CD4-positive, alpha-beta memory T cell (primary cell): ENCODE measurements at regions not wholly inside any gene's neighbourhood (a gene's known extent, or its start where the extent isn't known, plus 50 kb on each side); places are given as distances from the start of the nearest gene placed in this dataset.

ENCODE experiments used
- CTCF ChIA-PET: fragments of 350-600 bp; sonication (Branson Sonifier 250); formaldehyde crosslinking; loops from one replicate; lab custom pipeline; 2021; ENCODE audit warnings: inconsistent platforms; ENCODE audit not compliant: partially characterized antibody; lab: Charles Lee
- POLR2A ChIA-PET: fragments of 350-600 bp; sonication (Branson Sonifier 250); formaldehyde crosslinking; loops from one replicate; lab custom pipeline; 2021; ENCODE audit not compliant: partially characterized antibody; lab: Charles Lee
- DNase-seq, 5 donors: peaks; one replicate each; pipeline versions ENCODE4 v3.0.0 to v3.0.0-alpha.2; 2020 to 2022; ENCODE audit warnings: mixed read lengths in 1 of 5
- H3K27ac ChIP-seq: one replicate; pipeline ENCODE4 v1.7.0; 2013; ENCODE audit warnings: low read depth, low read length
- H3K27me3 ChIP-seq: 2 replicates; pipeline ENCODE4 v1.7.0; 2013; ENCODE audit warnings: mild to moderate bottlenecking, low read length, moderate library complexity; ENCODE audit not compliant: insufficient read depth
- H3K36me3 ChIP-seq: 2 replicates; pipeline ENCODE4 v1.7.0; 2013; ENCODE audit warnings: mild to moderate bottlenecking, low read length, moderate library complexity; ENCODE audit not compliant: insufficient read depth
- H3K4me1 ChIP-seq: 2 replicates; pipeline ENCODE4 v1.7.0; 2013; ENCODE audit warnings: mild to moderate bottlenecking, low read length, moderate library complexity; ENCODE audit not compliant: insufficient read depth
- H3K4me3 ChIP-seq, 2 donors: one replicate each; pipeline ENCODE4 v1.7.0; 2013; ENCODE audit warnings: low read length in 2 of 2, mild to moderate bottlenecking in 1 of 2
- H3K9me3 ChIP-seq, 2 donors: one replicate each; pipeline ENCODE4 v1.7.0; 2013; ENCODE audit warnings: low read length in 2 of 2, control low read depth in 1 of 2; ENCODE audit not compliant: control insufficient read depth in 1 of 2
- H3K27ac Mint-ChIP-seq, 7 donors: one replicate each; pipeline ENCODE4 v1.8.0; 2020 to 2021; ENCODE audit warnings: mixed read lengths in 7 of 7, mild to moderate bottlenecking in 6 of 7, inconsistent platforms in 3 of 7, moderate library complexity in 3 of 7
- H3K27me3 Mint-ChIP-seq, 2 donors: one replicate each; pipeline ENCODE4 v1.8.0; 2020 to 2021; ENCODE audit warnings: mixed read lengths in 2 of 2
- H3K36me3 Mint-ChIP-seq, 2 donors: one replicate each; pipeline ENCODE4 v1.8.0; 2020 to 2021; ENCODE audit warnings: mixed read lengths in 2 of 2, inconsistent platforms in 1 of 2, mild to moderate bottlenecking in 1 of 2
- H3K4me1 Mint-ChIP-seq, 4 donors: one replicate each; pipeline ENCODE4 v1.8.0; 2020 to 2021; ENCODE audit warnings: mixed read lengths in 4 of 4, mild to moderate bottlenecking in 1 of 4
- H3K4me3 Mint-ChIP-seq, 8 donors: one replicate each; pipeline ENCODE4 v1.8.0; 2020 to 2021; ENCODE audit warnings: mixed read lengths in 8 of 8, mild to moderate bottlenecking in 7 of 8, moderate library complexity in 6 of 8, inconsistent platforms in 3 of 8
- H3K9me3 Mint-ChIP-seq, 8 donors: one replicate each; pipeline ENCODE4 v1.8.0; 2020 to 2021; ENCODE audit warnings: mixed read lengths in 8 of 8, mild to moderate bottlenecking in 5 of 8, inconsistent platforms in 3 of 8, moderate library complexity in 1 of 8
- intact Hi-C: fragments of 100-400 bp; cut with micrococcal nuclease; formaldehyde crosslinking; loops from one replicate; pipeline ENCODE4 v1.15.1; 2023

GRCh38 chr5:83837265-83837907 is 116.7 kb upstream of the HAPLN1 start:
- H3K36me3 ChIP-seq = no peaks in the 10 kb centered on the region
- H3K27me3 Mint-ChIP-seq = no peaks in the 10 kb centered on the region
- intact Hi-C loops = no loop called here
- no peaks in the 10 kb centered on the region for H3K36me3 Mint-ChIP-seq
- peaks cover 0 to 3% (median 0%) of the 10 kb centered on the region in 8 donors for H3K9me3 Mint-ChIP-seq
- CTCF ChIA-PET = no interaction called here
- H3K27ac ChIP-seq = no peak overlapping the region
- H3K4me1 ChIP-seq = no peaks in the 10 kb centered on the region
- H3K4me3 Mint-ChIP-seq = no peak overlapping the region
- H3K27ac Mint-ChIP-seq = no peak overlapping the region
- no peaks in the 10 kb centered on the region for H3K27me3 ChIP-seq
- H3K4me3 ChIP-seq = no peak overlapping the region
- DNase-seq = no peak
- H3K9me3 ChIP-seq = no peaks in the 10 kb centered on the region
- POLR2A ChIA-PET = no interaction called here
- H3K4me1 Mint-ChIP-seq = no peaks in the 10 kb centered on the region

GRCh38 chr5:83834306-83834705 is 113.7 kb upstream of the HAPLN1 start:
- Mint-ChIP-seq H3K27ac (no peak overlapping the region), H3K9me3 (peaks cover 0 to 5% (median under 1%) of the 10 kb centered on the region in 8 donors), H3K36me3 (no peaks in the 10 kb centered on the region), H3K4me3 (no peak overlapping the region), H3K27me3 (no peaks in the 10 kb centered on the region), H3K4me1 (no peaks in the 10 kb centered on the region)
- no peak for DNase-seq
- H3K4me3 ChIP-seq = no peak overlapping the region
- no peaks in the 10 kb centered on the region for H3K36me3 ChIP-seq
- H3K27ac ChIP-seq = no peak overlapping the region
- H3K9me3 ChIP-seq = no peaks in the 10 kb centered on the region
- no peaks in the 10 kb centered on the region for H3K4me1 ChIP-seq
- H3K27me3 ChIP-seq = no peaks in the 10 kb centered on the region
- ChIA-PET POLR2A (no interaction called here), CTCF (no interaction called here)
- intact Hi-C loops = no loop called here

GRCh38 chr5:83831834-83832233 is 111.2 kb upstream of the HAPLN1 start:
- no peak overlapping the region for H3K4me3 ChIP-seq

GRCh38 chr5:83827111-83827557 is 106.5 kb upstream of the HAPLN1 start:
- Mint-ChIP-seq H3K4me3 (no peak overlapping the region), H3K27ac (no peak overlapping the region), H3K9me3 (peaks cover 0 to 13% (median 2%) of the 10 kb centered on the region in 8 donors), H3K4me1 (no peaks in the 10 kb centered on the region), H3K27me3 (no peaks in the 10 kb centered on the region), H3K36me3 (no peaks in the 10 kb centered on the region)
- ChIA-PET CTCF (no interaction called here), POLR2A (no interaction called here)
- Histone ChIP-seq H3K9me3 (no peaks in the 10 kb centered on the region), H3K4me1 (no peaks in the 10 kb centered on the region), H3K4me3 (no peak overlapping the region), H3K27me3 (no peaks in the 10 kb centered on the region), H3K36me3 (no peaks in the 10 kb centered on the region), H3K27ac (no peak overlapping the region)
- no peak for DNase-seq
- intact Hi-C loops = no loop called here

More at GRCh38 chr5:83831834-83832233, 111.2 kb upstream of the HAPLN1 start:
- no peaks in the 10 kb centered on the region for H3K9me3 ChIP-seq
- ChIA-PET CTCF (no interaction called here), POLR2A (no interaction called here)
- H3K4me1 ChIP-seq = no peaks in the 10 kb centered on the region
- Mint-ChIP-seq H3K27ac (no peak overlapping the region), H3K36me3 (no peaks in the 10 kb centered on the region), H3K27me3 (no peaks in the 10 kb centered on the region), H3K4me3 (no peak overlapping the region), H3K4me1 (no peaks in the 10 kb centered on the region), H3K9me3 (peaks cover 0 to 5% (median under 1%) of the 10 kb centered on the region in 8 donors)
- intact Hi-C loops = no loop called here
- no peak overlapping the region for H3K27ac ChIP-seq
- H3K27me3 ChIP-seq = no peaks in the 10 kb centered on the region
- DNase-seq = no peak
- H3K36me3 ChIP-seq = no peaks in the 10 kb centered on the region

GRCh38 chr5:83817591-83817990 is 96.9 kb upstream of the HAPLN1 start:
- no peaks in the 10 kb centered on the region for H3K4me1 Mint-ChIP-seq
- no peak overlapping the region for H3K4me3 ChIP-seq
- no peaks in the 10 kb centered on the region for H3K36me3 Mint-ChIP-seq
- no peaks in the 10 kb centered on the region for H3K27me3 Mint-ChIP-seq
- no peak overlapping the region for H3K4me3 Mint-ChIP-seq
- ChIA-PET CTCF (no interaction called here), POLR2A (no interaction called here)
- intact Hi-C loops = no loop called here
- no peak for DNase-seq
- no peaks in the 10 kb centered on the region for H3K9me3 ChIP-seq
- no peaks in the 10 kb centered on the region for H3K4me1 ChIP-seq
- no peaks in the 10 kb centered on the region for H3K36me3 ChIP-seq
- no peak overlapping the region for H3K27ac ChIP-seq
- H3K27ac Mint-ChIP-seq = no peak overlapping the region
- H3K27me3 ChIP-seq = no peaks in the 10 kb centered on the region
- peaks cover 0 to 9% (median 3%) of the 10 kb centered on the region in 8 donors for H3K9me3 Mint-ChIP-seq

GRCh38 chr5:83815661-83816060 is 95.0 kb upstream of the HAPLN1 start:
- no peaks in the 10 kb centered on the region for H3K36me3 Mint-ChIP-seq
- H3K9me3 ChIP-seq = no peaks in the 10 kb centered on the region
- no peaks in the 10 kb centered on the region for H3K27me3 ChIP-seq
- DNase-seq = no peak
- no peaks in the 10 kb centered on the region for H3K4me1 ChIP-seq
- no peak overlapping the region for H3K27ac Mint-ChIP-seq
- no peaks in the 10 kb centered on the region for H3K4me1 Mint-ChIP-seq
- ChIA-PET POLR2A (no interaction called here), CTCF (no interaction called here)
- peaks cover 0 to 10% (median 3%) of the 10 kb centered on the region in 8 donors for H3K9me3 Mint-ChIP-seq
- no peak overlapping the region for H3K4me3 Mint-ChIP-seq
- intact Hi-C loops = no loop called here
- H3K36me3 ChIP-seq = no peaks in the 10 kb centered on the region
- H3K27me3 Mint-ChIP-seq = no peaks in the 10 kb centered on the region
- H3K4me3 ChIP-seq = no peak overlapping the region
- H3K27ac ChIP-seq = no peak overlapping the region

GRCh38 chr5:83810511-83810910 is 89.9 kb upstream of the HAPLN1 start:
- H3K36me3 Mint-ChIP-seq = no peaks in the 10 kb centered on the region
- Histone ChIP-seq H3K36me3 (no peaks in the 10 kb centered on the region), H3K4me3 (no peak overlapping the region), H3K27me3 (no peaks in the 10 kb centered on the region), H3K9me3 (no peaks in the 10 kb centered on the region), H3K27ac (no peak overlapping the region), H3K4me1 (no peaks in the 10 kb centered on the region)
- H3K4me1 Mint-ChIP-seq = no peaks in the 10 kb centered on the region
- ChIA-PET POLR2A (no interaction called here), CTCF (no interaction called here)
- no peak for DNase-seq
- no peak overlapping the region for H3K4me3 Mint-ChIP-seq
- no peak overlapping the region for H3K27ac Mint-ChIP-seq
- intact Hi-C loops = no loop called here
- H3K9me3 Mint-ChIP-seq = peaks cover 0 to 10% (median 3%) of the 10 kb centered on the region in 8 donors
- peaks cover 0 to 1% of the 10 kb centered on the region in 2 donors for H3K27me3 Mint-ChIP-seq
